ENCODE measurements at regions not wholly inside any gene's neighbourhood (a gene's known extent, or its start where the extent isn't known, plus 50 kb on each side); places are given as distances from the start of the nearest gene placed in this dataset.

DNA sequence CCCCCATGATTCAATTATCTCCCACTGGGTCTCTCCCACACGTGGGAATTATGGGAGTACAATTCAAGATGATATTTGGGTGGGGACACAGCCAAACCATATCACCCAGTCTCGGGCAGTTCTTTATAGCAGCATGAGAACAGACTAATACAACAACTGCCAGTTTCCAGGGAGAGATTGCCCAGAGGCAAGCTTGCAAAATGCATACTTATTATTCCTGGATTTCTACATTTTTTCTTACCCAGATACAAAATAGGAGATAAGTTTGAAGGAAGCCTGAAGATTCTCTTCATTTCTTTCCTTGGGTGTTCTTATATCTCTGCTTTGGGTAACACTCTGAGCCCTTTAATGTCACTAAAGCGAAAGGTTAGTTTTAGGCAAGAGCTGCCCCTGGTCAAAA, 691.2 kb downstream of the TAF11L14 start:
- Histone ChIP-seq H3K4me3 (ENCODE audit: low read length) (no peak overlapping the region), H3K4me2 (ENCODE audit: low read length) (no peak overlapping the region), H3K27me3 (ENCODE audit: control insufficient read depth, low read length) (no peaks in the 10 kb centered on the region), H3K9me3 (ENCODE audit: control insufficient read depth, insufficient read depth, low read length) (no peaks in the 10 kb centered on the region), H3K4me1 (ENCODE audit: control insufficient read depth, low read length) (no peaks in the 10 kb centered on the region), H3K79me2 (ENCODE audit: control insufficient read depth, low read length) (no peaks in the 10 kb centered on the region), H3F3A (ENCODE audit: control insufficient read depth, insufficient read depth) (no peaks in the 10 kb centered on the region), H3K27ac (ENCODE audit: low read depth, low read length) (no peak overlapping the region), H3K36me3 (ENCODE audit: control insufficient read depth, low read length) (no peaks in the 10 kb centered on the region), H4K20me1 (ENCODE audit: control insufficient read depth, insufficient read depth, low read depth, low read length) (no peaks in the 10 kb centered on the region), H3K9me2 (replicated peaks; ENCODE audit: control insufficient read depth, low read length) (no peaks in the 10 kb centered on the region)
- no peak for TF ChIP-seq EZH2phosphoT487 (IDR thresholded peaks at IDR 0.05; ENCODE audit: borderline replicate concordance, low read length)
- TF ChIP-seq, protein P1, sequence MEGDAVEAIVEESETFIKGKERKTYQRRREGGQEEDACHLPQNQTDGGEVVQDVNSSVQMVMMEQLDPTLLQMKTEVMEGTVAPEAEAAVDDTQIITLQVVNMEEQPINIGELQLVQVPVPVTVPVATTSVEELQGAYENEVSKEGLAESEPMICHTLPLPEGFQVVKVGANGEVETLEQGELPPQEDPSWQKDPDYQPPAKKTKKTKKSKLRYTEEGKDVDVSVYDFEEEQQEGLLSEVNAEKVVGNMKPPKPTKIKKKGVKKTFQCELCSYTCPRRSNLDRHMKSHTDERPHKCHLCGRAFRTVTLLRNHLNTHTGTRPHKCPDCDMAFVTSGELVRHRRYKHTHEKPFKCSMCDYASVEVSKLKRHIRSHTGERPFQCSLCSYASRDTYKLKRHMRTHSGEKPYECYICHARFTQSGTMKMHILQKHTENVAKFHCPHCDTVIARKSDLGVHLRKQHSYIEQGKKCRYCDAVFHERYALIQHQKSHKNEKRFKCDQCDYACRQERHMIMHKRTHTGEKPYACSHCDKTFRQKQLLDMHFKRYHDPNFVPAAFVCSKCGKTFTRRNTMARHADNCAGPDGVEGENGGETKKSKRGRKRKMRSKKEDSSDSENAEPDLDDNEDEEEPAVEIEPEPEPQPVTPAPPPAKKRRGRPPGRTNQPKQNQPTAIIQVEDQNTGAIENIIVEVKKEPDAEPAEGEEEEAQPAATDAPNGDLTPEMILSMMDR (IDR thresholded peaks at IDR 0.05; ENCODE audit: low read depth, low read length, poor library complexity, severe bottlenecking), result no peak

DNA sequence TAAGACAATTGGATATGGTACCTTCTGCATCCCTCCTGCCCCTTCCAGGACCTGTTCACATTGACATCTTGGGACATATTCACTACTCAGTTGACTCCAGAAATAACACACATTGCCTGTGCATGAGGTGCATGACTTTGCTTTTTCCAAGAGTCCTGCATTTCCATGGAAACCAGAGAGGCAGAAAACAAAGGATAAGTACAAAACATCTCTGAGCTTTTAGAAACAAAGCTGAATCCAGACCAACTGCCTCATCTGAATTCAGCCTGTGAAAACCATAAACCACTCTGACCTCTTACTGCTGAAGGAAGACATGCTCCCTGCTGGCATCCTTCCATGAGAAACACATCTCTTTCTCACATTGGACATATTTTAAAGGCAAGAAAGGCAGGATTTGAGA, 695.1 kb downstream of the TAF11L14 start:
- Histone ChIP-seq H3K9me3 (ENCODE audit: control insufficient read depth, insufficient read depth, low read length) (no peaks in the 10 kb centered on the region), H3K27me3 (ENCODE audit: control insufficient read depth, low read length) (no peaks in the 10 kb centered on the region), H4K20me1 (ENCODE audit: control insufficient read depth, insufficient read depth, low read depth, low read length) (no peaks in the 10 kb centered on the region), H3F3A (ENCODE audit: control insufficient read depth, insufficient read depth) (no peaks in the 10 kb centered on the region), H3K4me2 (ENCODE audit: low read length) (no peak overlapping the region), H3K27ac (ENCODE audit: low read depth, low read length) (no peak overlapping the region), H3K9me2 (replicated peaks; ENCODE audit: control insufficient read depth, low read length) (no peaks in the 10 kb centered on the region), H3K79me2 (ENCODE audit: control insufficient read depth, low read length) (no peaks in the 10 kb centered on the region), H3K36me3 (ENCODE audit: control insufficient read depth, low read length) (no peaks in the 10 kb centered on the region), H3K4me3 (ENCODE audit: low read length) (no peak overlapping the region), H3K4me1 (ENCODE audit: control insufficient read depth, low read length) (no peaks in the 10 kb centered on the region)
- TF ChIP-seq, protein P1 (IDR thresholded peaks at IDR 0.05; ENCODE audit: low read depth, low read length, poor library complexity, severe bottlenecking), result no peak
- TF ChIP-seq EZH2phosphoT487 (IDR thresholded peaks at IDR 0.05; ENCODE audit: borderline replicate concordance, low read length), result no peak

DNA sequence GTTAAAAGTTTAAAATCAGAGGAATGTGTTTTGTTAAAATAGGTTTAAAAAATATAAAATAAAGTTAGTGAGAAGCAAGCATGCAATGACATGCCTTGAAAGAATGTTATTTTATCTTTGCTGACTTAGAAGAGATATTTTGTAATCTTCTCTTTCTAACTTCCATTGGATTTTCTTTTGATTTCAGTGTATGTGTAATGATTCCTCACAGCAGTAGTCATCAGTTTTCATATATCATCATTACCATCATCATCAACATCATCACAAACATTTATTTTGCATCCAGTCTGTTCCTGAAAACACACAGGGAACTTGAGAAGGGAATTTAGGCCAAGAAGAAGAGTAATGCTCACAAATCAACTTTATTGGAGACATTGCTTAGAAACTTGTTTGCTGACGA, 699.6 kb downstream of the TAF11L14 start:
- Histone ChIP-seq H3K27ac (ENCODE audit: low read depth, low read length) (no peak overlapping the region), H3K4me3 (ENCODE audit: low read length) (no peak overlapping the region), H3K4me2 (ENCODE audit: low read length) (no peak overlapping the region), H3K36me3 (ENCODE audit: control insufficient read depth, low read length) (no peaks in the 10 kb centered on the region), H3F3A (ENCODE audit: control insufficient read depth, insufficient read depth) (no peaks in the 10 kb centered on the region), H3K4me1 (ENCODE audit: control insufficient read depth, low read length) (no peaks in the 10 kb centered on the region), H3K79me2 (ENCODE audit: control insufficient read depth, low read length) (no peaks in the 10 kb centered on the region), H4K20me1 (ENCODE audit: control insufficient read depth, insufficient read depth, low read depth, low read length) (no peaks in the 10 kb centered on the region), H3K27me3 (ENCODE audit: control insufficient read depth, low read length) (no peaks in the 10 kb centered on the region), H3K9me3 (ENCODE audit: control insufficient read depth, insufficient read depth, low read length) (no peaks in the 10 kb centered on the region), H3K9me2 (replicated peaks; ENCODE audit: control insufficient read depth, low read length) (no peaks in the 10 kb centered on the region)
- TF ChIP-seq, protein P1 (IDR thresholded peaks at IDR 0.05; ENCODE audit: low read depth, low read length, poor library complexity, severe bottlenecking), result no peak

DNA sequence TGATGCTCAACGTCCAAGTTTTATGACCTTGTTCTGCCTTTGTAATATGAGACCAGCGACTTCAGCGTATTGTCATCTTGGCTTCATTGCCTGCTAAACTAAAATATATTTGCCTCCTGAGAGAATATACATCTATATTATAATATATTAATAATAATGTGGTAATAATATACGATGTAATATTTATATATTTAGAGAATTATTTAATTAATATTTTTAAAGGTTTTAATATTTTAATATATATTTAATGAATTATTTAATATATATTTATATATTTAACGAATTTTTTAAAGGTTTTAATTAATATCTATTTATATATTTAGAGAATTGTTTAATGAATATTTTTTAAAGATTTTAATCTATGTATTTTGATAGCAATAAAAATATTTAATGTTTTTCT, 700.7 kb downstream of the TAF11L14 start:
- no peak overlapping the region for H3K27ac ChIP-seq (ENCODE audit: low read depth, low read length)

More for the DNA sequence above, 700.7 kb downstream of the TAF11L14 start:
- no peaks in the 10 kb centered on the region for H4K20me1 ChIP-seq (ENCODE audit: control insufficient read depth, insufficient read depth, low read depth, low read length)
- no peaks in the 10 kb centered on the region for H3K36me3 ChIP-seq (ENCODE audit: control insufficient read depth, low read length)
- no peaks in the 10 kb centered on the region for H3K9me2 ChIP-seq (replicated peaks; ENCODE audit: control insufficient read depth, low read length)
- H3K4me3 ChIP-seq (ENCODE audit: low read length), result no peak overlapping the region
- H3K4me2 ChIP-seq (ENCODE audit: low read length), result no peak overlapping the region
- no peaks in the 10 kb centered on the region for H3K79me2 ChIP-seq (ENCODE audit: control insufficient read depth, low read length)
- no peaks in the 10 kb centered on the region for H3K4me1 ChIP-seq (ENCODE audit: control insufficient read depth, low read length)
- no peaks in the 10 kb centered on the region for H3K9me3 ChIP-seq (ENCODE audit: control insufficient read depth, insufficient read depth, low read length)
- no peak for TF ChIP-seq EZH2phosphoT487 (IDR thresholded peaks at IDR 0.05; ENCODE audit: borderline replicate concordance, low read length)
- TF ChIP-seq, protein P1 (IDR thresholded peaks at IDR 0.05; ENCODE audit: low read depth, low read length, poor library complexity, severe bottlenecking), result no peak
- H3F3A ChIP-seq (ENCODE audit: control insufficient read depth, insufficient read depth), result no peaks in the 10 kb centered on the region
- H3K27me3 ChIP-seq (ENCODE audit: control insufficient read depth, low read length), result no peaks in the 10 kb centered on the region
